Subcutaneous abdominal adipose tissue (tissue), 5 donors: ENCODE measurements at regions not wholly inside any gene's neighbourhood (a gene's known extent, or its start where the extent isn't known, plus 50 kb on each side); places are given as distances from the start of the nearest gene placed in this dataset.

ENCODE experiments used
- H3K27ac ChIP-seq: one replicate; pipeline ENCODE4 v1.7.0; 2013; ENCODE audit warnings: low read depth, mild to moderate bottlenecking, inconsistent platforms, low read length, moderate library complexity
- H3K27me3 ChIP-seq, 5 donors: one replicate each; pipeline ENCODE4 v1.7.0; 2013; ENCODE audit warnings: low read length in 5 of 5, inconsistent platforms in 1 of 5; ENCODE audit not compliant: control insufficient read depth in 5 of 5, insufficient read depth in 4 of 5
- H3K36me3 ChIP-seq, 5 donors: one replicate each; pipeline ENCODE4 v1.7.0; 2013; ENCODE audit warnings: low read length in 5 of 5; ENCODE audit not compliant: control insufficient read depth in 5 of 5, insufficient read depth in 5 of 5
- H3K4me1 ChIP-seq, 5 donors: one replicate each; pipeline ENCODE4 v1.7.0; 2013; ENCODE audit warnings: low read length in 5 of 5, mild to moderate bottlenecking in 3 of 5, moderate library complexity in 1 of 5; ENCODE audit not compliant: control insufficient read depth in 5 of 5, insufficient read depth in 5 of 5
- H3K4me3 ChIP-seq, 5 donors: one replicate each; pipeline ENCODE4 v1.7.0; 2013; ENCODE audit warnings: low read length in 5 of 5, low read depth in 1 of 5
- H3K9ac ChIP-seq, 5 donors: one replicate each; pipeline ENCODE4 v1.7.0; 2013; ENCODE audit warnings: low read length in 5 of 5, mild to moderate bottlenecking in 4 of 5, moderate library complexity in 3 of 5
- H3K9me3 ChIP-seq, 5 donors: one replicate each; pipeline ENCODE4 v1.7.0; 2013; ENCODE audit warnings: low read length in 5 of 5; ENCODE audit not compliant: control insufficient read depth in 5 of 5
- donor health status: healthy.
- donor health status: healthy.
- donor health status: healthy.
- donor health status: healthy.
- donor health status: healthy.

- Histone ChIP-seq H3K36me3 (no peaks in the 10 kb centered on the region), H3K4me3 (no peak overlapping the region), H3K9ac (peak overlapping the region in 2 of 5 donors; percentile 9 to 63), H3K27me3 (no peaks in the 10 kb centered on the region), H3K27ac (peak overlapping the region; percentile 97), H3K4me1 (peaks cover 5 to 31% (median 15%) of the 10 kb centered on the region in 5 donors), H3K9me3 (no peaks in the 10 kb centered on the region)
These were observed 93.8 kb upstream of the PDZRN3 start for GRCh38 chr3:73718326-73719110.

GRCh38 chr3:73716418-73716817 is 91.7 kb upstream of the PDZRN3 start:
- H3K4me1 ChIP-seq, result peaks cover 5 to 26% (median 15%) of the 10 kb centered on the region in 5 donors
- H3K27ac ChIP-seq, result no peak overlapping the region
- H3K9me3 ChIP-seq, result no peaks in the 10 kb centered on the region
- H3K4me3 ChIP-seq, result no peak overlapping the region
- no peaks in the 10 kb centered on the region for H3K27me3 ChIP-seq
- H3K9ac ChIP-seq, result no peak overlapping the region
- H3K36me3 ChIP-seq, result no peaks in the 10 kb centered on the region

- Histone ChIP-seq H3K36me3 (no peaks in the 10 kb centered on the region), H3K9me3 (no peaks in the 10 kb centered on the region), H3K27me3 (no peaks in the 10 kb centered on the region), H3K27ac (no peak overlapping the region), H3K4me3 (no peak overlapping the region), H3K9ac (no peak overlapping the region), H3K4me1 (no peaks in the 10 kb centered on the region)
These were observed 85.6 kb upstream of the PDZRN3 start for GRCh38 chr3:73710340-73710739.

DNA sequence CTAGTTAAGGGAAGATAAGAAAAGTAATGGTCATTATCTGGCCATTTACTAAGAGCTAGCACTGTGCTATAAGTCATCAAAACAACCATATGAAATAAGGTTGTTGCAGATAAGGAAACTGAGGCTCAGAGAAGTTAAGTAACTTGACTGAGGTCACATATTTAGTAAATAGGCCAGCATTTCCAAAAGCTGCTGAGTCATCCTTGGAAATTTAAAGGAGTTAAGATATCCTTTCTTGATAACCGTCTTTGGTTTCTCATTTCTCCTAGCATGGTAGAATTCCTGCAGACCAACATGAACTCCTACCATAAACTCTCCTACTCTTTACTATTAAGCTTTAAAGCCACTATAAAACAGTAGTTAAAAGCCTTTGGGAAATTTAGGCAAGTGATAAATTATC is 85.0 kb upstream of the PDZRN3 start:
- Histone ChIP-seq H3K36me3 (no peaks in the 10 kb centered on the region), H3K4me1 (no peaks in the 10 kb centered on the region), H3K9me3 (no peaks in the 10 kb centered on the region), H3K4me3 (no peak overlapping the region), H3K9ac (no peak overlapping the region), H3K27me3 (no peaks in the 10 kb centered on the region), H3K27ac (no peak overlapping the region)

DNA sequence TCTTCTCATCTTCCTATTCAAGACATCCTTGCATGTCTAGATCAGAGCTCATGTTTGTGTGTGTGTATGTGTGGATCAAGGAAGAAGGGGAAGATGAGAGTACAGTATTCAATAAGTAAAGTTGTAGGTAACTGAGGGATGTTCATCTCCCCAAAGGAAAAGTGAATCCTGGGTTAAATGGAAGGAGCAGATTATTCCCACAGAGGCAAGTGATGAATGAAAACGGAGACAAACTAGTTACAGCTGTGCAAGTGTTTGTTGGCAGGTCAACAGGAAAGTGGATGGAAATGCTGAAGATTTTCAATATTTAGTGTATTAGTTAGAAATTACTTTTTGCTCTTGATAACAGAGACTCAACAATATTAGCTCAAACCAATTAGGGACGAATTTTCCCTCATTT is 84.2 kb upstream of the PDZRN3 start:
- H3K9ac ChIP-seq, result no peak overlapping the region
- H3K27ac ChIP-seq, result no peak overlapping the region
- H3K4me1 ChIP-seq, result no peaks in the 10 kb centered on the region
- H3K27me3 ChIP-seq, result no peaks in the 10 kb centered on the region
- no peaks in the 10 kb centered on the region for H3K9me3 ChIP-seq
- H3K36me3 ChIP-seq, result no peaks in the 10 kb centered on the region
- H3K4me3 ChIP-seq, result no peak overlapping the region

GRCh38 chr3:73707772-73708171 is 83.0 kb upstream of the PDZRN3 start:
- no peak overlapping the region for H3K4me3 ChIP-seq
- H3K27ac ChIP-seq, result no peak overlapping the region
- no peaks in the 10 kb centered on the region for H3K27me3 ChIP-seq
- no peaks in the 10 kb centered on the region for H3K9me3 ChIP-seq
- no peaks in the 10 kb centered on the region for H3K4me1 ChIP-seq
- H3K9ac ChIP-seq, result no peak overlapping the region
- H3K36me3 ChIP-seq, result no peaks in the 10 kb centered on the region

DNA sequence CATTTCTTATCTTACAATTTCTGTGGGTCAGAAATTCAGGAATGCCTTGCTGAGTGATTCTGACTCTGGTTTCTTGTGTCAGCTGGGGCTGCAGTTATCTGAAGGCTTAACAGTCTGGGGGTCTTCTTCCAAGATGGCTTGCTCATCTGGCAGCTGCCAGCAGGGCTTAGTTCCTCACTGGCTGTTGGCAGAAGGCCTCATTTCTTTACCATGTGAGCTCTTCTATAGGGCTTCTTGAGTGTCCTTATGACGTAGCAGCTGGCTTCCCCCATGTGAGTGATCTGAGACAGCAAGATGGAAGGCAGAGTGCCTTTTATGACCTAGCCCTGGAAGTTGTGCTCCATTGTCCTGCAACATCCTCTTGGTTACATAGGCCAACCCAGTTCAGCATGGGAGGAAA is 82.0 kb upstream of the PDZRN3 start:
- H3K4me3 ChIP-seq, result no peak overlapping the region

DNA sequence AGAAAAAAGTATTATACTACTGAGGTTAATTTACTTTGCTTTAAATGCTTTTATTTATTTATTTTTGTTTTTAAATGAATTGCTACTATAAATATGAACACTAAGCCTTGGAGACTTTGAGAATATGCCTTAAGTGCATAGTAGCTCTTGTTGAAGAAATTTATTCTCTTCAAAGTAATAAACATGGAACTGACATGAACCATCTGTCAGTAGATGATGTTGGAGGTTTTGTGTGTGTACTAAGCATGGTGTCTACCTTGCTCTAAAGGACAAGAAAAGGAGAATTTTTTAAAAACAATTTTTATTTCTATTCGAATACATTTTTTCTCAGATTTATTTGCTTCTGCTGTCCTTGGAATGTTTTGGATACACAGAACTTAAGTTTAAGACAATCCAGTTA is 81.1 kb upstream of the PDZRN3 start:
- H3K4me3 ChIP-seq, result no peak overlapping the region
- H3K27ac ChIP-seq, result no peak overlapping the region
- no peaks in the 10 kb centered on the region for H3K4me1 ChIP-seq
- no peaks in the 10 kb centered on the region for H3K27me3 ChIP-seq
- no peak overlapping the region for H3K9ac ChIP-seq
- H3K36me3 ChIP-seq, result no peaks in the 10 kb centered on the region
- no peaks in the 10 kb centered on the region for H3K9me3 ChIP-seq

More for the DNA sequence above, 82.0 kb upstream of the PDZRN3 start:
- no peaks in the 10 kb centered on the region for H3K9me3 ChIP-seq
- no peak overlapping the region for H3K9ac ChIP-seq
- no peaks in the 10 kb centered on the region for H3K27me3 ChIP-seq
- H3K27ac ChIP-seq, result no peak overlapping the region
- no peaks in the 10 kb centered on the region for H3K36me3 ChIP-seq
- no peaks in the 10 kb centered on the region for H3K4me1 ChIP-seq

DNA sequence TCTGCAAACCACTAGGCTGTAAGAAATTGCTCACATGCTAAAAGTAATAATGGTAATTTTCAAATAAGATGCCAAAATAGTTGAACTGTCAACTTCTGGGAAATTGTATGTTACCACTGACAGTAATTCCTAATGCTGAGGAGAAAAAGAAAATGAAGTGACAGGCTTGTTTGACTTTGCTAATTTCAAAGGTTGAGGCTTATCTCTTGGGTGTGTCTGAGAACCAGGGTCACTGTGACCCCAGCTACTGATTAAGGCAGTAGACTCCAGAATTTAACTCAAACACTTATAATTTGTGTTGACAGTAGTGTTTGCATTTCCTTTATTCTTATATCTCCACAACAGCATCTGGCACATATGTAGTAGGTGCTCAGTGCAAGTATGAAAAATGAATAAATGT is 74.6 kb upstream of the PDZRN3 start:
- H3K9ac ChIP-seq, result no peak overlapping the region
- no peaks in the 10 kb centered on the region for H3K36me3 ChIP-seq
- peaks cover 0 to 15% (median 7%) of the 10 kb centered on the region in 5 donors for H3K4me1 ChIP-seq
- H3K9me3 ChIP-seq, result no peaks in the 10 kb centered on the region
- H3K4me3 ChIP-seq, result no peak overlapping the region
- no peak overlapping the region for H3K27ac ChIP-seq
- H3K27me3 ChIP-seq, result no peaks in the 10 kb centered on the region

DNA sequence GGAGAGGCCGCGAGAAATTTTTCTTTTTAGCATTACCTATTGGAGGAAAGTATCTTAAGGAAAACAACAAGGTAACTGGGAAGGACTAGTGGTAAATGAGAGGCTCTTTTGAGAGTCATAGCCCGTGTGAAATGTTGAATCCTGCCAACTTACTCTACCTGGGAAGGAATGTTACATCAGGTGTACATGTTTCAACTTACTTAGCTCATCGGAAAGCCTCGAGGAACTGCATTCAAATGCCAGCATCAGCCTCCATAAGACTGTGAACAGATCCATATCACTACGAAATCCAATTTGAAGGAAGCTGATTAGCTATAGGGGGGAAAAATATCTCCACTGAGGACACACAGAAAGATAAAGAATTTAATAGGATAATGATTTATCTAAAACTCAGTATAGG is 72.3 kb upstream of the PDZRN3 start:
- Histone ChIP-seq H3K36me3 (no peaks in the 10 kb centered on the region), H3K27me3 (no peaks in the 10 kb centered on the region), H3K4me1 (peaks cover 0 to 15% (median 7%) of the 10 kb centered on the region in 5 donors), H3K27ac (no peak overlapping the region), H3K4me3 (no peak overlapping the region), H3K9me3 (peaks cover 0 to 4% (median 0%) of the 10 kb centered on the region in 5 donors), H3K9ac (no peak overlapping the region)
